ENCODE measurements at regions not wholly inside any gene's neighbourhood (a gene's known extent, or its start where the extent isn't known, plus 50 kb on each side); places are given as distances from the start of the nearest gene placed in this dataset.

DNA sequence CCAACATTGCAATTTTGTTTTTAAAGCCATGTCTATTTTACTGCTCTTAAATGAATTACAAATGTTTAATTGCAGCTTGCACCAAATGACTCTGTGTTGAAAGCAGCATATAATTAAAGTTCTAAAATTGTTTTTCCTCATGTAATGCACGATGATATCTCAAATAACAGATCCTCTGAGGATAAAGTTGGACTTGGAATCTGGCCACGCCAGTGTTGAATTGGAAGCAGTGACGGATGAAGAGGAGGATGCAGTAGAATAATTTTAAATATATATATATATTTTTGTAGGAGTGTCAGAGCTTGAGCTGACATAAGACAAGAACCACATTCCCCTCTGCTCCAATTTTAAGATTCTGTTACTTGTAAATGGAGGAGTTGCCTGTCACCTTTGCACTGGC lies 406.6 kb upstream of the DPPA4 start:
- Histone ChIP-seq H3K9me3 (replicated peaks) (no peaks in the 10 kb centered on the region), H3K36me3 (no peaks in the 10 kb centered on the region), H3K4me1 (no peaks in the 10 kb centered on the region), H3K27ac (replicated peaks) (no peak overlapping the region), H3K4me3 (no peak overlapping the region), H3K27me3 (ENCODE audit: low read depth) (no peaks in the 10 kb centered on the region)
- TF ChIP-seq, protein P1, sequence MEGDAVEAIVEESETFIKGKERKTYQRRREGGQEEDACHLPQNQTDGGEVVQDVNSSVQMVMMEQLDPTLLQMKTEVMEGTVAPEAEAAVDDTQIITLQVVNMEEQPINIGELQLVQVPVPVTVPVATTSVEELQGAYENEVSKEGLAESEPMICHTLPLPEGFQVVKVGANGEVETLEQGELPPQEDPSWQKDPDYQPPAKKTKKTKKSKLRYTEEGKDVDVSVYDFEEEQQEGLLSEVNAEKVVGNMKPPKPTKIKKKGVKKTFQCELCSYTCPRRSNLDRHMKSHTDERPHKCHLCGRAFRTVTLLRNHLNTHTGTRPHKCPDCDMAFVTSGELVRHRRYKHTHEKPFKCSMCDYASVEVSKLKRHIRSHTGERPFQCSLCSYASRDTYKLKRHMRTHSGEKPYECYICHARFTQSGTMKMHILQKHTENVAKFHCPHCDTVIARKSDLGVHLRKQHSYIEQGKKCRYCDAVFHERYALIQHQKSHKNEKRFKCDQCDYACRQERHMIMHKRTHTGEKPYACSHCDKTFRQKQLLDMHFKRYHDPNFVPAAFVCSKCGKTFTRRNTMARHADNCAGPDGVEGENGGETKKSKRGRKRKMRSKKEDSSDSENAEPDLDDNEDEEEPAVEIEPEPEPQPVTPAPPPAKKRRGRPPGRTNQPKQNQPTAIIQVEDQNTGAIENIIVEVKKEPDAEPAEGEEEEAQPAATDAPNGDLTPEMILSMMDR (IDR thresholded peaks at IDR 0.05; ENCODE audit: borderline replicate concordance), result no peak
- DNase-seq, result no peak
- intact Hi-C loops (cut with micrococcal nuclease), result no loop called here

DNA sequence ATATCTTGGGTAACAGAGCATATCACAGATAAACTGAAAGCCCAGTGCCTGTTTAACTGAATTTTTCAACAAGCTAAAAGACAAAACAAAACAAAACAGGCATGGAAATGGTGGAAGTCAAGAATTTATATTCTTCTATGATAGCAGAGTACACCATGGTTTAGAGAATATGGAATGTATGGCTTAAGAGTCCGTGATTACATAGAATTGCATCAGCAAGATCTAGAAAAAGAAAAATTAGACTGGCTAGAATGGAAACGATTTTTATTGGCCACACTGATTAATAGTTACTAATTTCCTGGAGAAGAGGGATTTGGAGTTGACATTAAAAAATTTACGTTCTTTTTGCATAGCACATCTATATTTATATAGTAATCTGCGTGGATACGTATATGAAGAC lies 435.2 kb upstream of the DPPA4 start:
- TF ChIP-seq, protein P1 (IDR thresholded peaks at IDR 0.05; ENCODE audit: borderline replicate concordance), result no peak
- Histone ChIP-seq H3K9me3 (replicated peaks) (peaks cover 10% of the 10 kb centered on the region), H3K27ac (replicated peaks) (no peak overlapping the region), H3K4me3 (no peak overlapping the region), H3K4me1 (no peaks in the 10 kb centered on the region), H3K36me3 (no peaks in the 10 kb centered on the region), H3K27me3 (ENCODE audit: low read depth) (no peaks in the 10 kb centered on the region)
- DNase-seq, result no peak
- intact Hi-C loops (cut with micrococcal nuclease), result no loop called here

DNA sequence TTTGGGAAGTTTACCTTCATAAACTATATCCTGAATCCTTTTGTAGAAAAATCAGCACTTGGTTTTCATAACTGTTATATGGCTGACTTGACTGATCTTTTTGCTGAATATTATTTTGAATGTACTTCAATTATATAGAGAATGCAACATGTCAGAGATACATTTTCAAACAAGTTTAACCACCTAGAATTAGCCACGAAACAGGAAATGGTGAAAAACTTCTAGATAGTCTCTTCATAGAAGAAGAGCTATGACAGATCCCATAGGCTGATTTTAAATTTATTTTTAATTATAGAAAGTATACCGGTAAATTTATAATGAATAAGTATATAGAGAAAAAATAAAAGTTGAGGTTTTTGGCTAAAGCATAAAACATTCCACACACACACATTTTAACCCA lies 436.8 kb upstream of the DPPA4 start:
- TF ChIP-seq, protein P1 (IDR thresholded peaks at IDR 0.05; ENCODE audit: borderline replicate concordance), result no peak
- intact Hi-C loops (cut with micrococcal nuclease), result no loop called here

DNA sequence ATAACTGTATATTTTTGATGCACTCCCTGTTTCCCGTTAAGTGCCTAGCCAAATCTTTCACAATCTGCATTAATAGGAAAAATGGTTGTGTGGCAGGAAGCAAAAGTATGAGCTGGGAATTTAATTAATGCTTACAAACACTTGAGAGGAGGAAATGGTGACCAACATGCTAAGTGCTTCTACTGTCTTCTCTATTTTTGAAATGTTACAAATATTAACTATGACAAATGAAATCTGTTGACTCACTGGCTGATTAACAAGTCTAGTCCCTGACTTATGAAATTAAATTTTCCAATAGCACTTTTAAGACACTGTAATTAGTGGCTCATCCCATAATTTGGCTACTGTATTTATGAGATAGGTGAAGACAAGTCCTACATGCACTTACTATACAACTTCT lies 446.9 kb upstream of the DPPA4 start:
- DNase-seq, result no peak
- intact Hi-C loops (cut with micrococcal nuclease), result no loop called here
- Histone ChIP-seq H3K4me1 (no peaks in the 10 kb centered on the region), H3K4me3 (no peak overlapping the region), H3K27ac (replicated peaks) (no peak overlapping the region), H3K36me3 (no peaks in the 10 kb centered on the region), H3K9me3 (replicated peaks) (peaks cover 8% of the 10 kb centered on the region), H3K27me3 (ENCODE audit: low read depth) (no peaks in the 10 kb centered on the region)
- TF ChIP-seq, protein P1 (IDR thresholded peaks at IDR 0.05; ENCODE audit: borderline replicate concordance), result no peak

More for the DNA sequence above, 436.8 kb upstream of the DPPA4 start:
- Histone ChIP-seq H3K4me3 (no peak overlapping the region), H3K36me3 (no peaks in the 10 kb centered on the region), H3K9me3 (replicated peaks) (peaks cover 23% of the 10 kb centered on the region), H3K27ac (replicated peaks) (no peak overlapping the region), H3K27me3 (ENCODE audit: low read depth) (no peaks in the 10 kb centered on the region), H3K4me1 (no peaks in the 10 kb centered on the region)
- DNase-seq, result no peak

DNA sequence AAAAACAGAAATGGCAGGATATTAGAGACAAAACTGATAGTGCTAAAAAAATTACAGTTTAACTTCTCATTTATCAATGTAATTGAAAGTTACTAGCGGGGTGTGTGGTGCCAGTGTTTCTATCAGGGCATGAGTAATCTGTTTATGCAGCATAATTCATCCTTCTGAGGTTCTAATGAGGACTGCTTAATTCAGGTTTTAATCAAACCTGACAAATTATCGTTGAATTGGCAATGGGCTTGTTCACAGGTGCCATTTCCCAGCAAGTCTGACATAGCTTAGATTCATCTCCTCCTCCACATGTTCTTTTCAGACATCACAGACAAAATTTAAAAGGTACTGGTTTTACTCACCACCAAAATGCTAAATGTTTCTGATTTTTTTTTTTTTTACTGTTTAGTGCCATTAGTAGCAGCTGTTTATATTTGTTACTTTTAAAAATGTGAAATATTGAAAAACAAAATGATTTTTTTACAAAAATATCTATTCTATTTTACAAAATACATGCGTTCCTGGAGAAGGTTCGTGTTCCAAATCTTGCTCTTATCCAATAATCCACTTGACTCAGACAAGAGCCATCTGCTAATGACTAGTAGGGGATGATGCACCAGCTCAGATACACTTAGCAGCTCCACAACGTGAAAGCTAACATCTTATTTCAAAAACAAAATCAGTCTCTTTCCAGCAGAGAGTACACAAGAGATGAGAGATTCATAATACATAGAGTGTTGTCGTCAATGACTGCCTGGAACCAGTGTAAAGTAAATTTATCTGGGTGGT lies 447.7 kb upstream of the DPPA4 start:
- Histone ChIP-seq H3K4me1 (no peaks in the 10 kb centered on the region), H3K36me3 (no peaks in the 10 kb centered on the region), H3K4me3 (no peak overlapping the region), H3K9me3 (replicated peaks) (peaks cover under 1% of the 10 kb centered on the region), H3K27me3 (ENCODE audit: low read depth) (no peaks in the 10 kb centered on the region), H3K27ac (replicated peaks) (no peak overlapping the region)
- DNase-seq, result no peak
- intact Hi-C loops (cut with micrococcal nuclease), result no loop called here
- TF ChIP-seq, protein P1 (IDR thresholded peaks at IDR 0.05; ENCODE audit: borderline replicate concordance), result no peak
